OCI-LY7 (cell line): ENCODE measurements at regions not wholly inside any gene's neighbourhood (a gene's known extent, or its start where the extent isn't known, plus 50 kb on each side); places are given as distances from the start of the nearest gene placed in this dataset.

ENCODE experiments used
- EZH2phosphoT487 ChIP-seq: fragments of 200-600 bp; sonication (generic); IDR thresholded peaks from 2 replicates; pipeline ENCODE4 v1.6.1; 2018; ENCODE audit warnings: low read depth, borderline replicate concordance, mild to moderate bottlenecking, mixed run types, antibody characterized with exemption, low read length, moderate library complexity, mixed read lengths
- TF ChIP-seq, protein P1 (sequence below): fragments of 200-600 bp; sonication (generic); conservative IDR thresholded peaks from 2 replicates; pipeline ENCODE4 v1.5.1; 2014; ENCODE audit warnings: mild to moderate bottlenecking, antibody characterized with exemption, low read length, moderate library complexity, mixed read lengths

- TF ChIP-seq, protein P1, sequence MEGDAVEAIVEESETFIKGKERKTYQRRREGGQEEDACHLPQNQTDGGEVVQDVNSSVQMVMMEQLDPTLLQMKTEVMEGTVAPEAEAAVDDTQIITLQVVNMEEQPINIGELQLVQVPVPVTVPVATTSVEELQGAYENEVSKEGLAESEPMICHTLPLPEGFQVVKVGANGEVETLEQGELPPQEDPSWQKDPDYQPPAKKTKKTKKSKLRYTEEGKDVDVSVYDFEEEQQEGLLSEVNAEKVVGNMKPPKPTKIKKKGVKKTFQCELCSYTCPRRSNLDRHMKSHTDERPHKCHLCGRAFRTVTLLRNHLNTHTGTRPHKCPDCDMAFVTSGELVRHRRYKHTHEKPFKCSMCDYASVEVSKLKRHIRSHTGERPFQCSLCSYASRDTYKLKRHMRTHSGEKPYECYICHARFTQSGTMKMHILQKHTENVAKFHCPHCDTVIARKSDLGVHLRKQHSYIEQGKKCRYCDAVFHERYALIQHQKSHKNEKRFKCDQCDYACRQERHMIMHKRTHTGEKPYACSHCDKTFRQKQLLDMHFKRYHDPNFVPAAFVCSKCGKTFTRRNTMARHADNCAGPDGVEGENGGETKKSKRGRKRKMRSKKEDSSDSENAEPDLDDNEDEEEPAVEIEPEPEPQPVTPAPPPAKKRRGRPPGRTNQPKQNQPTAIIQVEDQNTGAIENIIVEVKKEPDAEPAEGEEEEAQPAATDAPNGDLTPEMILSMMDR = no peak
- TF ChIP-seq EZH2phosphoT487 = no peak
These were observed 93.1 kb upstream of the CXCL12 start for GRCh38 chr10:44478040-44478439.
